Lung (tissue), 11 donors: ENCODE measurements at regions not wholly inside any gene's neighbourhood (a gene's known extent, or its start where the extent isn't known, plus 50 kb on each side); places are given as distances from the start of the nearest gene placed in this dataset.
"Not testable (repeated sequence)": the region's sequence is repeated elsewhere in the genome, so short reads cannot be mapped to it uniquely, and the experiment has no call there.

Experiments used
- ATAC-seq: fragments of 200-7000 bp; cut with Tn5 transposase; one replicate; pipeline ENCODE4 v1.9.1; 2020; ENCODE audit warnings: moderate number of reproducible peaks; ENCODE audit not compliant: insufficient read depth, low FRiP score
- DNase-seq, 3 donors: peaks; one replicate each; pipeline ENCODE4 v3.0.0-alpha.2; 2013 to 2017
- H3K27ac ChIP-seq, 2 donors: one replicate each; pipeline ENCODE4 v1.5.1; 2013; ENCODE audit warnings: mild to moderate bottlenecking in 2 of 2, moderate library complexity in 2 of 2, control low read depth in 1 of 2, inconsistent platforms in 1 of 2, low read depth in 1 of 2, low read length in 1 of 2
- H3K27me3 ChIP-seq, 3 donors: one replicate each; pipeline ENCODE4 v1.5.1; 2013; ENCODE audit warnings: low read length in 2 of 3; ENCODE audit not compliant: control insufficient read depth in 3 of 3, insufficient read depth in 3 of 3
- H3K36me3 ChIP-seq, 4 donors: one replicate each; pipeline ENCODE4 v1.5.1; 2013; ENCODE audit warnings: low read length in 4 of 4, mild to moderate bottlenecking in 1 of 4, moderate library complexity in 1 of 4; ENCODE audit not compliant: control insufficient read depth in 4 of 4, insufficient read depth in 4 of 4
- H3K4me1 ChIP-seq, 5 donors: one replicate each; pipeline ENCODE4 v1.5.1; 2013; ENCODE audit warnings: low read length in 5 of 5, mild to moderate bottlenecking in 2 of 5, moderate library complexity in 1 of 5; ENCODE audit not compliant: control insufficient read depth in 5 of 5, insufficient read depth in 5 of 5
- H3K4me3 ChIP-seq: one replicate; pipeline ENCODE4 v1.5.1; 2013; ENCODE audit warnings: mild to moderate bottlenecking, control low read depth, moderate library complexity
- H3K9ac ChIP-seq, 2 donors: one replicate each; pipeline ENCODE4 v1.5.1; 2013; ENCODE audit warnings: low read length in 2 of 2, control low read depth in 1 of 2; ENCODE audit not compliant: insufficient read depth in 1 of 2
- H3K9me3 ChIP-seq, 4 donors: one replicate each; pipeline ENCODE4 v1.5.1; 2013; ENCODE audit warnings: low read length in 3 of 4, mild to moderate bottlenecking in 1 of 4, moderate library complexity in 1 of 4; ENCODE audit not compliant: control insufficient read depth in 4 of 4, insufficient read depth in 3 of 4
- WGBS, 2 donors: extraction: QIAGEN DNeasy Blood & Tissue Kit; methylation state at CpG; one replicate each; pipeline ENCODE4 v1.1.7; 2013; 5-methylcytosine and 5-hydroxymethylcytosine counted together
- TF ChIP-seq, protein P1 (sequence below): IDR thresholded peaks from 2 replicates; pipeline ENCODE4 v1.5.1; 2012; ENCODE audit warnings: mild to moderate bottlenecking; ENCODE audit errors: control extremely low read depth, extremely low read depth
- donor health status: control.
- donor health status: control.
- donor health status: Bipolar disorder and iron deficiency.
- donor health status: healthy.
- donor health status: DM: yes; HTN: yes; CAD: no.

DNA sequence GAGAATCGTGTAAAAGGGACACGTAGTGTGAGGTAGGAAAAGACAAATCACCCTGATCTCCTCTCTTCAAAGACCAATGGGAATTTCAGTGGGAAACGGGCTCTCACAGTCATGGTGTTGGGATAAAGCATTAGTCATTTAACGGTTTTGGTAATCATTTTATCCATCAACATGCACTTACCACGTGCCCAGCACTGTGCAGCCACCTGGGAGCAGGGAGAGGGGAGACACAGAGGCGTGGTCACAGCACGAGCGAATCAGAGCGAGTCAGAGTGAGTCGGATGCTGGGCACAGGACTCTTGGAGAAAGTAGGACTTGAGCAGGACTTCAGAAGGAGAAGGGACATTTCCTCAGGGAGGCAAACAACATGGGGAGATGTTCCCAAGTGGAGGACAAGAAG lies 130.8 kb downstream of the MINAR1 start:
- Histone ChIP-seq H3K9ac (no peak overlapping the region), H3K4me3 (no peak overlapping the region), H3K27ac (no peak overlapping the region), H3K4me1 (no peaks in the 10 kb centered on the region), H3K27me3 (peaks cover 6 to 9% (median 6%) of the 10 kb centered on the region in 3 donors), H3K36me3 (no peaks in the 10 kb centered on the region), H3K9me3 (peaks cover 0 to 6% (median 1%) of the 10 kb centered on the region in 4 donors)
- ATAC-seq (no peak), DNase-seq (no peak)
- 79 to 84% methylated on average over 10 of the region's 10 CpGs for WGBS, 2 donors
- TF ChIP-seq, protein P1, sequence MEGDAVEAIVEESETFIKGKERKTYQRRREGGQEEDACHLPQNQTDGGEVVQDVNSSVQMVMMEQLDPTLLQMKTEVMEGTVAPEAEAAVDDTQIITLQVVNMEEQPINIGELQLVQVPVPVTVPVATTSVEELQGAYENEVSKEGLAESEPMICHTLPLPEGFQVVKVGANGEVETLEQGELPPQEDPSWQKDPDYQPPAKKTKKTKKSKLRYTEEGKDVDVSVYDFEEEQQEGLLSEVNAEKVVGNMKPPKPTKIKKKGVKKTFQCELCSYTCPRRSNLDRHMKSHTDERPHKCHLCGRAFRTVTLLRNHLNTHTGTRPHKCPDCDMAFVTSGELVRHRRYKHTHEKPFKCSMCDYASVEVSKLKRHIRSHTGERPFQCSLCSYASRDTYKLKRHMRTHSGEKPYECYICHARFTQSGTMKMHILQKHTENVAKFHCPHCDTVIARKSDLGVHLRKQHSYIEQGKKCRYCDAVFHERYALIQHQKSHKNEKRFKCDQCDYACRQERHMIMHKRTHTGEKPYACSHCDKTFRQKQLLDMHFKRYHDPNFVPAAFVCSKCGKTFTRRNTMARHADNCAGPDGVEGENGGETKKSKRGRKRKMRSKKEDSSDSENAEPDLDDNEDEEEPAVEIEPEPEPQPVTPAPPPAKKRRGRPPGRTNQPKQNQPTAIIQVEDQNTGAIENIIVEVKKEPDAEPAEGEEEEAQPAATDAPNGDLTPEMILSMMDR, result no peak

DNA sequence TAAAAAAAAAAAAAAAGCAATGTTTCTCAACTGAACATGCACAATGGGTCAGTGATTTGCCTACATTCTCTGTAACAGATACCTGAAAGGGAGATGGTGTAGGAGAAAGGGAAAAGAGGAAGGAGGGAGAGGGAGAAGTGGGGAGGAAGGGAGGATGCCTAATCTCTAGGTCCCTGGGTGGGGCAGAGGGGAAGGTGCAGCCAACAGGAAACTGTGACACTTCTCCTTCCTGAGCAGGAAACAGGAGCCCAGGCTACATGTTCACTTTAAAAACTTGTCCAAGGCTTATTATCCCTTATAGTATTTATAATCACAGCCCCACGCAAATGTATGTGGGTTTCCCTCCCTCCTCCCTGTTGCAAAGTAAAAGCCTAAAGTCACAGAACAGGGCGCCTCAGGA lies 137.9 kb downstream of the MINAR1 start:
- TF ChIP-seq, protein P1, result no peak
- DNase-seq (no peak), ATAC-seq (no peak)
- H3K36me3 ChIP-seq, result no peaks in the 10 kb centered on the region
- H3K9me3 ChIP-seq, result peaks cover 0 to 7% (median 3%) of the 10 kb centered on the region in 4 donors
- H3K4me3 ChIP-seq, result no peak overlapping the region
- no peak overlapping the region for H3K27ac ChIP-seq
- no peak overlapping the region for H3K9ac ChIP-seq
- WGBS, 2 donors, result 50 to 66% methylated on average over 2 of the region's 2 CpGs
- H3K4me1 ChIP-seq, result no peaks in the 10 kb centered on the region
- H3K27me3 ChIP-seq, result no peaks in the 10 kb centered on the region

DNA sequence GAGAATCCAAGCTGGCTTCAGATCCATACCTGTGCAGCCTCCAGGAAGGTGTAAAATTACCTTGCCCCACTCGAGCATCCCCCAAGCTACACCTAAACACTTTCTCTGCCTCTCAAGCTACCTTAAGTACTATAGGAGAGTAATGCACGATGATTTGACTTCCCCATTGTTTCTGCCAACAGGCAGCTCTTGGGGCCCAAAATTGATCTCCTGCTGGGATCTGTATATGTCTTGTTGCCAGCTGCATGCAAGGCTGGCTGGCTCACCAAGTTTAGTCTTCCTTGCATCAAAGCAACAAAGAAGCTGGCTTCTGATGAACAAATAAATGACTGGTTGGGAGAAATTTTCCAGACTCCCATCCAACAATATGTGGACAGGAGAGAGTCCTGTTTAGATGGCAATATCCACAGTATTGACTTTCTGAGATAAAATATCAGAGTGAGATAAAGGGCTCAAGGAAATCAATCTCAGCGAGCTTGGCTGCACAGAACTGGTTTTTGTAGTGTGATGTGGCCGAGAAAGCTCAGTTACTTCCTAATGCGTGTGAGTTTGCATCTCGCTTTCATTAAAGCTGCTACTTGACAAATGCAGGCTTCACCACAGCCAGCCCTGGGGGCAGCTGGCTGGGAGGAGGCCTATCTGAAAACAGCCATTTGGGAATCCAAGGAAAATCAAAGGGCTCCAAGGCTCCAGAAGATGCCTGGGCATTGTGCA lies 140.7 kb downstream of the MINAR1 start:
- 76 to 83% methylated on average over 6 of the region's 6 CpGs for WGBS, 2 donors
- Histone ChIP-seq H3K27ac (no peak overlapping the region), H3K4me1 (no peaks in the 10 kb centered on the region), H3K36me3 (no peaks in the 10 kb centered on the region), H3K4me3 (no peak overlapping the region), H3K27me3 (no peaks in the 10 kb centered on the region), H3K9ac (no peak overlapping the region), H3K9me3 (peaks cover 0 to 6% (median 0%) of the 10 kb centered on the region in 4 donors)
- TF ChIP-seq, protein P1, result no peak
- DNase-seq (no peak), ATAC-seq (no peak)

DNA sequence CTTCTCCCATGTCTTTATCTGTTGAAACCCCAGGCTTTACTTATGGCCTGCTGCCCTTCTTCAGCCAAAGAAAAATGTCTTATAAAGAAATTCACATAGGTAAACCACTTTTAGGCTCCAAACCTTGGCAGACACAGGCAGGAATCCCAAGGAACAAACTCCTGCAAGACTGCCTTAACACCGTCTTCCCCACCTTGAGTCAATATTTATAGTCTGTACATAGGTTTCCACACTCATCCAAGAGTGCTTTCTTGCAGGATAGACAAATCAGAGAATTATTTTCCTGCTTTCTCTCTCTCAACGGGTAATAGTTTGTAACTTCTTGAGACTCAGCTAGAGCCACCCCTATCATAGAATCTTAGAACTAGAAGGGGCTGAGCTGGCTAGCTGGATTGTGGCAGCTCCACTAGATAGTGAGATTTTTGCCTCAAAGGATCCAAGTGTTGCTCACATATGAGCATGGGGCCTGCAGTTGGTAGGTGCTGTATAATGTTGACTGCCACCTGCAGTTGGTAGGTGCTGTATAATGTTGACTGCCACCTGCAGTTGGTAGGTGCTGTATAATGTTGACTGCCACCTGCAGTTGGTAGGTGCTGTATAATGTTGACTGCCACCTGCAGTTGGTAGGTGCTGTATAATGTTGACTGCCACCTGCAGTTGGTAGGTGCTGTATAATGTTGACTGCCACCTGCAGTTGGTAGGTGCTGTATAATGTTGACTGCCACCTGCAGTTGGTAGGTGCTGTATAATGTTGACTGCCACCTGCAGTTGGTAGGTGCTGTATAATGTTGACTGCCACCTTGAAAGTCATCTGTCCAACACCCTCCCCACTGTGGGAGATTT lies 142.5 kb downstream of the MINAR1 start:
- 65 to 78% methylated on average over 2 of the region's 2 CpGs for WGBS, 2 donors
- H3K27me3 ChIP-seq, ATAC-seq, H3K4me1 ChIP-seq, H3K9ac ChIP-seq, H3K9me3 ChIP-seq, H3K27ac ChIP-seq, DNase-seq, H3K36me3 ChIP-seq, H3K4me3 ChIP-seq: not testable (repeated sequence)
